HepG2 (cell line): ENCODE measurements at regions not wholly inside any gene's neighbourhood (a gene's known extent, or its start where the extent isn't known, plus 50 kb on each side); places are given as distances from the start of the nearest gene placed in this dataset.

Experiments used
- ATAC-seq: fragments of 200-7000 bp; cut with Tn5 transposase; 3 replicates; pipeline ENCODE4 v1.9.1; 2020; ENCODE audit warnings: mild to moderate bottlenecking, moderate library complexity
- BruUV-seq: library from RNA; stranded (reverse); fragments of 400-500 nt; replicated peaks from 2 replicates; lab custom pipeline; 2021; lab: Mats Ljungman, UMichigan
- CTCF ChIA-PET: fragments of 300-600 bp; formaldehyde crosslinking; extraction: SDS; loops from one replicate; lab custom pipeline; 2021; ENCODE audit warnings: low total read pairs, inconsistent platforms, low intra/inter-chr PET ratio; lab: Yijun Ruan, JAX
- POLR2A ChIA-PET: fragments of 350-600 bp; sonication (Branson Sonifier 250); formaldehyde crosslinking; loops from one replicate; lab custom pipeline; 2020; ENCODE audit warnings: antibody characterized with exemption, inconsistent platforms; lab: Yijun Ruan, JAX
- DNase-seq: peaks from one replicate; pipeline ENCODE4 v3.0.0-alpha.2; 2015; ENCODE audit warnings: low spot score
- FAIRE-seq: peaks from 3 replicates; lab custom pipeline; 2011; peaks lifted over from hg19 to GRCh38; lab: Jason Lieb, UNC
- H2AFZ ChIP-seq: one replicate; pipeline ENCODE4 v1.6.1; 2011; ENCODE audit warnings: low read length, inconsistent platforms
- H3K27ac ChIP-seq: fragments of 300-600 bp; 3 replicates; pipeline ENCODE4 v1.8.0; 2011; ENCODE audit warnings: mixed run types, mild to moderate bottlenecking, mixed read lengths, low read length, inconsistent platforms; ENCODE audit not compliant: insufficient read depth; ENCODE audit errors: extremely low read length
- H3K27me3 ChIP-seq, 2 experiments: fragments of 200-600 bp in 1 of 2; 2 replicates in 1 of 2; 3 replicates in 1 of 2; pipeline versions ENCODE4 v1.6.0 to v1.8.0; 2011; ENCODE audit warnings: low read length in 2 of 2, mild to moderate bottlenecking in 2 of 2, moderate library complexity in 2 of 2, inconsistent platforms in 1 of 2; ENCODE audit not compliant: insufficient read depth in 2 of 2, control insufficient read depth in 1 of 2
- H3K36me3 ChIP-seq, 2 experiments: fragments of 200-600 bp in 1 of 2; replicated peaks in 1 of 2; 2 replicates in 1 of 2; 3 replicates in 1 of 2; pipeline versions ENCODE4 v1.5.1 to v1.8.0; 2011; ENCODE audit warnings: low read length in 2 of 2, inconsistent platforms in 1 of 2; ENCODE audit not compliant: insufficient read depth in 2 of 2, control insufficient read depth in 1 of 2
- H3K4me1 ChIP-seq: 2 replicates; pipeline ENCODE4 v1.5.1; 2012; ENCODE audit warnings: low read length, inconsistent platforms; ENCODE audit not compliant: insufficient read depth
- H3K4me2 ChIP-seq: 2 replicates; pipeline ENCODE4 v1.6.0; 2011; ENCODE audit warnings: low read depth, low read length, inconsistent platforms
- H3K4me3 ChIP-seq, 3 experiments: fragments of 200-600 bp in 1 of 3; sonication (generic), shearing (Covaris generic) in 1 of 3; replicated peaks in 1 of 3; 2 replicates each; pipeline ENCODE4 v1.5.1; 2011 to 2016; ENCODE audit warnings: low read length in 3 of 3, inconsistent platforms in 2 of 3, low read depth in 2 of 3, mild to moderate bottlenecking in 2 of 3, control low read depth in 1 of 3, mixed read lengths in 1 of 3; ENCODE audit not compliant: insufficient read depth in 1 of 3
- H3K79me2 ChIP-seq: one replicate; pipeline ENCODE4 v1.6.1; 2011; ENCODE audit warnings: low read length, inconsistent platforms; ENCODE audit not compliant: insufficient read depth
- H3K9ac ChIP-seq: 2 replicates; pipeline ENCODE4 v1.6.0; 2011; ENCODE audit warnings: mild to moderate bottlenecking, low read depth, low read length, inconsistent platforms; ENCODE audit not compliant: insufficient read depth
- H3K9me3 ChIP-seq: 2 replicates; pipeline ENCODE4 v1.5.1; 2012; ENCODE audit warnings: mild to moderate bottlenecking, low read length
- H4K20me1 ChIP-seq: 2 replicates; pipeline ENCODE4 v1.6.0; 2011; ENCODE audit warnings: inconsistent platforms, mild to moderate bottlenecking, low read length, moderate library complexity; ENCODE audit not compliant: insufficient read depth
- ATRX ChIP-seq: sonication (generic); formaldehyde crosslinking; IDR thresholded peaks from 2 replicates; pipeline ENCODE4 v1.4.0; 2020; ENCODE audit warnings: missing genetic modification reagents, borderline replicate concordance
- BRD4 ChIP-seq: sonication (generic); formaldehyde crosslinking; IDR thresholded peaks from 2 replicates; pipeline ENCODE4 v1.4.0; 2020; ENCODE audit warnings: missing genetic modification reagents
- CHD2 ChIP-seq: IDR thresholded peaks from 2 replicates; pipeline ENCODE4 v1.6.1; 2011; ENCODE audit warnings: low read depth, low read length, improper control_type of control experiment
- CTCF ChIP-seq: sonication (generic); formaldehyde crosslinking; IDR thresholded peaks from 2 replicates; pipeline ENCODE4 v1.5.0; 2020; ENCODE audit warnings: mild to moderate bottlenecking, missing genetic modification reagents, moderate library complexity
- IRF9 ChIP-seq: sonication (generic); formaldehyde crosslinking; IDR thresholded peaks from 2 replicates; pipeline ENCODE4 v1.8.0; 2022; ENCODE audit warnings: missing genetic modification reagents, mild to moderate bottlenecking, borderline replicate concordance
- KDM5B ChIP-seq: sonication (generic); formaldehyde crosslinking; IDR thresholded peaks from 2 replicates; pipeline ENCODE4 v1.4.0; 2020; ENCODE audit warnings: missing genetic modification reagents, mild to moderate bottlenecking, borderline replicate concordance
- MTF2 ChIP-seq: sonication (generic); formaldehyde crosslinking; IDR thresholded peaks from 2 replicates; pipeline ENCODE4 v1.5.0; 2020; ENCODE audit warnings: missing genetic modification reagents, borderline replicate concordance
- MYC ChIP-seq: sonication (generic); formaldehyde crosslinking; IDR thresholded peaks from 2 replicates; pipeline ENCODE4 v1.9.0; 2021; ENCODE audit warnings: missing genetic modification reagents, borderline replicate concordance
- YEATS4 ChIP-seq: sonication (generic); formaldehyde crosslinking; IDR thresholded peaks from 2 replicates; pipeline ENCODE4 v1.4.0; 2020; ENCODE audit warnings: missing genetic modification reagents, borderline replicate concordance
- ZBTB7A ChIP-seq: sonication (generic); formaldehyde crosslinking; IDR thresholded peaks from 2 replicates; pipeline ENCODE4 v1.8.0; 2022; ENCODE audit warnings: mild to moderate bottlenecking, missing genetic modification reagents
- ZFP37 ChIP-seq: sonication (generic); formaldehyde crosslinking; IDR thresholded peaks from 2 replicates; pipeline ENCODE4 v1.4.0; 2020; ENCODE audit warnings: missing genetic modification reagents, borderline replicate concordance
- ZMYM4 ChIP-seq: sonication (generic); formaldehyde crosslinking; IDR thresholded peaks from 2 replicates; pipeline ENCODE4 v1.8.1; 2023; ENCODE audit warnings: mild to moderate bottlenecking, missing genetic modification reagents
- ZNF333 ChIP-seq: sonication (generic); formaldehyde crosslinking; IDR thresholded peaks from 2 replicates; pipeline ENCODE4 v1.4.0; 2020; ENCODE audit warnings: mild to moderate bottlenecking, missing genetic modification reagents, borderline replicate concordance
- ZNF75D ChIP-seq: sonication (generic); formaldehyde crosslinking; IDR thresholded peaks from 2 replicates; pipeline ENCODE4 v1.8.1; 2023; ENCODE audit warnings: missing genetic modification reagents, mild to moderate bottlenecking, borderline replicate concordance
- WGBS: methylation state at CpG from one replicate; pipeline ENCODE4 v1.1.6; 2017; ENCODE audit warnings: low lambda C conversion rate; 5-methylcytosine and 5-hydroxymethylcytosine counted together
- in situ Hi-C: cut with HindIII; loops from 2 replicates; pipeline ENCODE4 v1.10.0; 2017; ENCODE audit warnings: low pct_unique_long_range_greater_than_20kb; ENCODE audit not compliant: extremely low pct_ligation_motif_present
- intact Hi-C: fragments of 100-400 bp; cut with micrococcal nuclease; formaldehyde crosslinking; loops from one replicate; pipeline ENCODE4 v1.10.0; 2022; ENCODE audit not compliant: unreplicated experiment
- TF ChIP-seq, protein P1 (sequence below): sonication (generic); formaldehyde crosslinking; IDR thresholded peaks from 2 replicates; pipeline ENCODE4 v1.4.0; 2020; ENCODE audit warnings: low read depth, mild to moderate bottlenecking, missing genetic modification reagents

- in situ Hi-C loops: no loop called here
- BruUV-seq: no TSS peak
- intact Hi-C loops: no loop called here
These were observed 763.9 kb downstream of the TSN start for GRCh38 chr2:122519366-122519765.

More at GRCh38 chr2:122519366-122519765, 763.9 kb downstream of the TSN start:
- peaks cover 18% of the 10 kb centered on the region; the same call in 1 of the 2 replicates for H3K9me3 ChIP-seq
- no peaks in the 10 kb centered on the region for H3K4me1 ChIP-seq
- no peaks in the 10 kb centered on the region for H4K20me1 ChIP-seq
- no peak overlapping the region for H3K4me2 ChIP-seq
- DNase-seq (peak; percentile 6), FAIRE-seq (no peak), ATAC-seq (peak; percentile 36; the same call in 1 of the 3 replicates)
- no peak overlapping the region for H2AFZ ChIP-seq
- ChIA-PET POLR2A (no interaction called here), CTCF (no interaction called here)
- H3K9ac ChIP-seq: no peak overlapping the region
- no peak overlapping the region for H3K4me3 ChIP-seq
- H3K36me3 ChIP-seq: no peaks in the 10 kb centered on the region
- no peak overlapping the region for H3K27ac ChIP-seq
- 0 out of 5 replicates have a peak, but pooled peaks cover 0 to under 1% of the 10 kb centered on the region in 2 experiments for H3K27me3 ChIP-seq
- TF ChIP-seq BRD4 (CRISPR knock-in tag) (no peak), MTF2 (CRISPR knock-in tag) (no peak), ZFP37 (CRISPR knock-in tag) (no peak), MYC (CRISPR knock-in tag) (no peak), ZMYM4 (CRISPR knock-in tag) (0 out of 2 replicates have a peak, but pooled peaks have one; percentile 20), ATRX (CRISPR knock-in tag) (no peak), YEATS4 (CRISPR knock-in tag) (no peak), ZBTB7A (CRISPR knock-in tag) (no peak), CHD2 (no peak), KDM5B (no peak), ZNF75D (CRISPR knock-in tag) (no peak), IRF9 (CRISPR knock-in tag) (no peak), ZNF333 (CRISPR knock-in tag) (no peak), CTCF (peak; percentile 14; the same call in 1 of the 2 replicates)
- TF ChIP-seq, protein P1, sequence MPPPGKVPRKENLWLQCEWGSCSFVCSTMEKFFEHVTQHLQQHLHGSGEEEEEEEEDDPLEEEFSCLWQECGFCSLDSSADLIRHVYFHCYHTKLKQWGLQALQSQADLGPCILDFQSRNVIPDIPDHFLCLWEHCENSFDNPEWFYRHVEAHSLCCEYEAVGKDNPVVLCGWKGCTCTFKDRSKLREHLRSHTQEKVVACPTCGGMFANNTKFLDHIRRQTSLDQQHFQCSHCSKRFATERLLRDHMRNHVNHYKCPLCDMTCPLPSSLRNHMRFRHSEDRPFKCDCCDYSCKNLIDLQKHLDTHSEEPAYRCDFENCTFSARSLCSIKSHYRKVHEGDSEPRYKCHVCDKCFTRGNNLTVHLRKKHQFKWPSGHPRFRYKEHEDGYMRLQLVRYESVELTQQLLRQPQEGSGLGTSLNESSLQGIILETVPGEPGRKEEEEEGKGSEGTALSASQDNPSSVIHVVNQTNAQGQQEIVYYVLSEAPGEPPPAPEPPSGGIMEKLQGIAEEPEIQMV (CRISPR knock-in tag): no peak
- WGBS: 42% methylated on average over 4 of the region's 4 CpGs
- no peaks in the 10 kb centered on the region for H3K79me2 ChIP-seq
